ENCODE measurements at regions not wholly inside any gene's neighbourhood (a gene's known extent, or its start where the extent isn't known, plus 50 kb on each side); places are given as distances from the start of the nearest gene placed in this dataset.

DNA sequence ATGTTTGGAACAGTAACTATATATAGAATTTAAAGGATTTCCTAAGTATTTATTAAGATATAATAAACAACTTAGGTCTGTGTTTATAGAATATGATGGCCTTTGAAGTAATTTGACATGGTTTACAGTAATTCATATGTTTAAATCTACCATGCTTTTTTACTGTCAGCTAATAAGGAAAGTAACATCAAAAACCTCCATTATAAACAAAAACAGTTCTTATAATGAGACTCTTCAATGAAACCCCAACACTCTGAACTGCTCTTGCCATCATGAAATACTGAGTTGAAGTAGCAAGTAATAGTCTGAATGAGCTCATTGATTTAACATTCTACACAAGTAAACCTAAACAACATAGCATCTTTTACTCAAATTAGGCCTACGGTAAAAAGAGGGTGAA, 1236.5 kb downstream of the FSTL5 start:
- no peak overlapping the region for H3K27ac ChIP-seq (ENCODE audit: low read length in 2 of 2)
- WGBS (ENCODE audit: insufficient coverage) = no CpG with 5 or more reads among the region's 1 CpG
- no peaks in the 10 kb centered on the region for H3K27me3 Mint-ChIP-seq

DNA sequence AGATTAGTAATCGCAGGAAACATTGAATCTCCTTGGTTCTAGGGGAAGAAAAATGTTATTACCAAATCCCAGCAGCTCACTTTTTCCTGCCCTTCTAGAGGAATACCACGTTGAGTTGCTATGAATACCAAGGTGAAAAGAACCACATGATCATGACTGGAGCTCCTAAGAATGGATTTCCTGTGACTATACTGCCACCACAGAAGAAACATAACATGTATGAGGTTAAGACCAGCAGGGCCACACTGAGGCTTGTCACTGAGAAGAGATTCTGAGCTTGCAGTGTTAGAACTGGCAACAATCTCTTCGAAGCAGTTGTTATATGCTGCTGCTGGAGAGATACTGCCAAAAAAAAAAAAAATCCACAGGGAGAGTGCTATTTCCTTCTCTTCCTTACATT, 1235.3 kb downstream of the FSTL5 start:
- Mint-ChIP-seq H3K27me3 (no peaks in the 10 kb centered on the region), H3K4me3 (no peak overlapping the region), H3K9me3 (ENCODE audit: insufficient read depth) (peaks cover 7% of the 10 kb centered on the region), H3K27ac (no peak overlapping the region), H3K4me1 (no peaks in the 10 kb centered on the region)
- Histone ChIP-seq H3K4me3 (ENCODE audit: control extremely low read depth in 1 of 5, extremely low read depth in 1 of 5, insufficient read depth in 1 of 5, low read depth in 2 of 5, low read length in 4 of 5) (no peak overlapping the region), H3K4me2 (replicated peaks; ENCODE audit: low read depth, low read length, poor library complexity, severe bottlenecking) (no peak overlapping the region), H3K9ac (ENCODE audit: low read length) (no peak overlapping the region), H4K20me1 (ENCODE audit: control insufficient read depth, insufficient read depth, low read length, poor library complexity, severe bottlenecking) (no peaks in the 10 kb centered on the region), H3K36me3 (replicated peaks in 1 of 2; ENCODE audit: control extremely low read depth in 1 of 2, control insufficient read depth in 1 of 2, extremely low read depth in 1 of 2, insufficient read depth in 2 of 2, low read length in 1 of 2) (no peaks in the 10 kb centered on the region), H3K79me2 (ENCODE audit: control insufficient read depth, insufficient read depth, low read length) (no peaks in the 10 kb centered on the region), H2AFZ (ENCODE audit: insufficient read depth, low read depth, low read length, poor library complexity, severe bottlenecking) (no peak overlapping the region), H3K9me3 (ENCODE audit: control extremely low read depth in 1 of 3, control insufficient read depth in 2 of 3, insufficient read depth in 1 of 3, low read length in 2 of 3) (no peaks in the 10 kb centered on the region), H3K27ac (ENCODE audit: low read length in 2 of 2) (no peak overlapping the region), H3K27me3 (replicated peaks in 1 of 4; ENCODE audit: control extremely low read depth in 1 of 4, control insufficient read depth in 3 of 4, insufficient read depth in 4 of 4, low read length in 3 of 4) (no peaks in the 10 kb centered on the region), H3K4me1 (ENCODE audit: control insufficient read depth in 2 of 2, insufficient read depth in 2 of 2, low read length in 2 of 2) (no peaks in the 10 kb centered on the region)
- ChIA-PET CTCF (no interaction called here), POLR2A (no interaction called here)
- WGBS (ENCODE audit: insufficient coverage) = no CpG with 5 or more reads among the region's 3 CpGs
- TF ChIP-seq EZH2 (IDR thresholded peaks at IDR 0.05; ENCODE audit: borderline replicate concordance, insufficient read depth, low read depth, low read length, poor library complexity, severe bottlenecking) = no peak
- TF ChIP-seq, protein P1, sequence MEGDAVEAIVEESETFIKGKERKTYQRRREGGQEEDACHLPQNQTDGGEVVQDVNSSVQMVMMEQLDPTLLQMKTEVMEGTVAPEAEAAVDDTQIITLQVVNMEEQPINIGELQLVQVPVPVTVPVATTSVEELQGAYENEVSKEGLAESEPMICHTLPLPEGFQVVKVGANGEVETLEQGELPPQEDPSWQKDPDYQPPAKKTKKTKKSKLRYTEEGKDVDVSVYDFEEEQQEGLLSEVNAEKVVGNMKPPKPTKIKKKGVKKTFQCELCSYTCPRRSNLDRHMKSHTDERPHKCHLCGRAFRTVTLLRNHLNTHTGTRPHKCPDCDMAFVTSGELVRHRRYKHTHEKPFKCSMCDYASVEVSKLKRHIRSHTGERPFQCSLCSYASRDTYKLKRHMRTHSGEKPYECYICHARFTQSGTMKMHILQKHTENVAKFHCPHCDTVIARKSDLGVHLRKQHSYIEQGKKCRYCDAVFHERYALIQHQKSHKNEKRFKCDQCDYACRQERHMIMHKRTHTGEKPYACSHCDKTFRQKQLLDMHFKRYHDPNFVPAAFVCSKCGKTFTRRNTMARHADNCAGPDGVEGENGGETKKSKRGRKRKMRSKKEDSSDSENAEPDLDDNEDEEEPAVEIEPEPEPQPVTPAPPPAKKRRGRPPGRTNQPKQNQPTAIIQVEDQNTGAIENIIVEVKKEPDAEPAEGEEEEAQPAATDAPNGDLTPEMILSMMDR (IDR thresholded peaks at IDR 0.05) = no peak
- intact Hi-C loops (cut with micrococcal nuclease) = no loop called here
- no peak for ATAC-seq (ENCODE audit: low read depth)
- no peak for DNase-seq

More for the DNA sequence above, 1236.5 kb downstream of the FSTL5 start:
- CTCF ChIA-PET = no interaction called here
- H3K27ac Mint-ChIP-seq = no peak overlapping the region
- no peaks in the 10 kb centered on the region for H3K9me3 ChIP-seq (ENCODE audit: control extremely low read depth in 1 of 3, control insufficient read depth in 2 of 3, insufficient read depth in 1 of 3, low read length in 2 of 3)
- H3K36me3 ChIP-seq (replicated peaks in 1 of 2; ENCODE audit: control extremely low read depth in 1 of 2, control insufficient read depth in 1 of 2, extremely low read depth in 1 of 2, insufficient read depth in 2 of 2, low read length in 1 of 2) = no peaks in the 10 kb centered on the region
- no peaks in the 10 kb centered on the region for H4K20me1 ChIP-seq (ENCODE audit: control insufficient read depth, insufficient read depth, low read length, poor library complexity, severe bottlenecking)
- no peaks in the 10 kb centered on the region for H3K4me1 Mint-ChIP-seq
- no peak for DNase-seq
- no peaks in the 10 kb centered on the region for H3K79me2 ChIP-seq (ENCODE audit: control insufficient read depth, insufficient read depth, low read length)
- no peak overlapping the region for H3K9ac ChIP-seq (ENCODE audit: low read length)
- peaks cover 7% of the 10 kb centered on the region for H3K9me3 Mint-ChIP-seq (ENCODE audit: insufficient read depth)
- no peaks in the 10 kb centered on the region for H3K4me1 ChIP-seq (ENCODE audit: control insufficient read depth in 2 of 2, insufficient read depth in 2 of 2, low read length in 2 of 2)
- POLR2A ChIA-PET = no interaction called here
- H3K4me3 ChIP-seq (ENCODE audit: control extremely low read depth in 1 of 5, extremely low read depth in 1 of 5, insufficient read depth in 1 of 5, low read depth in 2 of 5, low read length in 4 of 5) = no peak overlapping the region
- no peak overlapping the region for H2AFZ ChIP-seq (ENCODE audit: insufficient read depth, low read depth, low read length, poor library complexity, severe bottlenecking)
- ATAC-seq (ENCODE audit: low read depth) = no peak
- no peak overlapping the region for H3K4me2 ChIP-seq (replicated peaks; ENCODE audit: low read depth, low read length, poor library complexity, severe bottlenecking)
- H3K27me3 ChIP-seq (replicated peaks in 1 of 4; ENCODE audit: control extremely low read depth in 1 of 4, control insufficient read depth in 3 of 4, insufficient read depth in 4 of 4, low read length in 3 of 4) = no peaks in the 10 kb centered on the region
- no peak for TF ChIP-seq EZH2 (IDR thresholded peaks at IDR 0.05; ENCODE audit: borderline replicate concordance, insufficient read depth, low read depth, low read length, poor library complexity, severe bottlenecking)
- TF ChIP-seq, protein P1 (IDR thresholded peaks at IDR 0.05) = no peak
- intact Hi-C loops (cut with micrococcal nuclease) = no loop called here
- no peak overlapping the region for H3K4me3 Mint-ChIP-seq

Measured in B cell (primary cell).